Lower leg skin (tissue), 3 donors: ENCODE measurements at regions not wholly inside any gene's neighbourhood (a gene's known extent, or its start where the extent isn't known, plus 50 kb on each side); places are given as distances from the start of the nearest gene placed in this dataset.

Source experiments
- POLR2A ChIP-seq, 2 donors: fragments of 450-650 bp; IDR thresholded peaks; one replicate each; pipeline ENCODE4 v1.6.1; 2016 to 2017; ENCODE audit warnings: antibody characterized with exemption in 2 of 2, mild to moderate bottlenecking in 1 of 2, moderate library complexity in 1 of 2
- TF ChIP-seq, protein P1 (sequence below), 3 donors: fragments of 450-650 bp; IDR thresholded peaks; one replicate each; pipeline ENCODE4 v1.5.1; 2016; ENCODE audit warnings: antibody characterized with exemption in 3 of 3, mild to moderate bottlenecking in 3 of 3, moderate library complexity in 2 of 3

GRCh38 chrX:44651358-44651757 is 108.7 kb upstream of the FUNDC1 start:
- TF ChIP-seq, protein P1, sequence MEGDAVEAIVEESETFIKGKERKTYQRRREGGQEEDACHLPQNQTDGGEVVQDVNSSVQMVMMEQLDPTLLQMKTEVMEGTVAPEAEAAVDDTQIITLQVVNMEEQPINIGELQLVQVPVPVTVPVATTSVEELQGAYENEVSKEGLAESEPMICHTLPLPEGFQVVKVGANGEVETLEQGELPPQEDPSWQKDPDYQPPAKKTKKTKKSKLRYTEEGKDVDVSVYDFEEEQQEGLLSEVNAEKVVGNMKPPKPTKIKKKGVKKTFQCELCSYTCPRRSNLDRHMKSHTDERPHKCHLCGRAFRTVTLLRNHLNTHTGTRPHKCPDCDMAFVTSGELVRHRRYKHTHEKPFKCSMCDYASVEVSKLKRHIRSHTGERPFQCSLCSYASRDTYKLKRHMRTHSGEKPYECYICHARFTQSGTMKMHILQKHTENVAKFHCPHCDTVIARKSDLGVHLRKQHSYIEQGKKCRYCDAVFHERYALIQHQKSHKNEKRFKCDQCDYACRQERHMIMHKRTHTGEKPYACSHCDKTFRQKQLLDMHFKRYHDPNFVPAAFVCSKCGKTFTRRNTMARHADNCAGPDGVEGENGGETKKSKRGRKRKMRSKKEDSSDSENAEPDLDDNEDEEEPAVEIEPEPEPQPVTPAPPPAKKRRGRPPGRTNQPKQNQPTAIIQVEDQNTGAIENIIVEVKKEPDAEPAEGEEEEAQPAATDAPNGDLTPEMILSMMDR (IDR thresholded peaks at IDR 0.05) = no peak
- no peak for TF ChIP-seq POLR2A (IDR thresholded peaks at IDR 0.05)
